ENCODE measurements at regions not wholly inside any gene's neighbourhood (a gene's known extent, or its start where the extent isn't known, plus 50 kb on each side); places are given as distances from the start of the nearest gene placed in this dataset.

- no peak for DNase-seq (ENCODE audit: low spot score)
Observed at GRCh38 chr5:176176231-176176630, 62.0 kb upstream of the SIMC1 start.

- no peak for DNase-seq (ENCODE audit: low spot score)
Observed at GRCh38 chr5:176178789-176179188, 59.4 kb upstream of the SIMC1 start.

GRCh38 chr5:176180339-176180738, 57.9 kb upstream of the SIMC1 start:
- DNase-seq (ENCODE audit: low spot score) = no peak

GRCh38 chr5:176180781-176181180, 57.4 kb upstream of the SIMC1 start:
- no peak for DNase-seq (ENCODE audit: low spot score)

GRCh38 chr5:176181271-176181855, 56.9 kb upstream of the SIMC1 start:
- DNase-seq (ENCODE audit: low spot score) = no peak

- no peak for DNase-seq (ENCODE audit: low spot score)
Observed at GRCh38 chr5:176183321-176184074, 54.7 kb upstream of the SIMC1 start.

GRCh38 chr5:176184608-176185132, 53.6 kb upstream of the SIMC1 start:
- DNase-seq (ENCODE audit: low spot score) = no peak

- no peak for DNase-seq (ENCODE audit: low spot score)
Observed at GRCh38 chr5:176185133-176185733, 53.0 kb upstream of the SIMC1 start.

GRCh38 chr5:176186107-176186506, 52.1 kb upstream of the SIMC1 start:
- DNase-seq (ENCODE audit: low spot score) = no peak

- DNase-seq (ENCODE audit: low spot score) = no peak
Observed at GRCh38 chr5:176187276-176188062, 50.8 kb upstream of the SIMC1 start.

- no peak for DNase-seq (ENCODE audit: low spot score)
Observed at GRCh38 chr5:176188085-176188484, 50.1 kb upstream of the SIMC1 start.
